Esophagus muscularis mucosa (tissue), 4 donors: ENCODE measurements at regions not wholly inside any gene's neighbourhood (a gene's known extent, or its start where the extent isn't known, plus 50 kb on each side); places are given as distances from the start of the nearest gene placed in this dataset.
A peak's percentile ranks its signal among the peaks of the same experiment; 100 is the strongest.

ENCODE experiments used
- DNase-seq: peaks from one replicate; pipeline ENCODE4 v3.0.0-alpha.2; 2017; ENCODE audit errors: extremely low spot score
- H3K27ac ChIP-seq, 4 donors: fragments of 200-600 bp; sonication (generic); replicated peaks in 1 of 4; 1 replicate in 3 of 4; 2 replicates in 1 of 4; pipeline ENCODE4 v1.5.1; 2016 to 2019; ENCODE audit warnings: mild to moderate bottlenecking in 1 of 4
- H3K27me3 ChIP-seq, 4 donors: fragments of 200-600 bp; sonication (generic); one replicate each; pipeline versions ENCODE4 v1.5.1 to v1.6.0; 2016 to 2019
- H3K36me3 ChIP-seq, 4 donors: fragments of 200-600 bp; sonication (generic); one replicate each; pipeline ENCODE4 v1.5.1; 2016 to 2019
- H3K4me1 ChIP-seq, 4 donors: fragments of 200-600 bp; sonication (generic); one replicate each; pipeline ENCODE4 v1.5.1; 2016 to 2019
- H3K4me3 ChIP-seq, 4 donors: fragments of 200-600 bp; sonication (generic); 1 replicate in 2 of 4; 2 replicates in 2 of 4; pipeline ENCODE4 v1.5.1; 2016 to 2019; ENCODE audit warnings: mild to moderate bottlenecking in 4 of 4, moderate library complexity in 1 of 4
- H3K9me3 ChIP-seq, 4 donors: fragments of 200-600 bp; sonication (generic); 1 replicate in 3 of 4; 2 replicates in 1 of 4; pipeline ENCODE4 v1.5.1; 2016 to 2019
- EP300 ChIP-seq: sonication (generic); formaldehyde crosslinking; IDR thresholded peaks from one replicate; pipeline ENCODE4 v1.6.1; 2017; ENCODE audit warnings: antibody characterized with exemption
- POLR2A ChIP-seq: fragments of 450-650 bp; IDR thresholded peaks from one replicate; pipeline ENCODE4 v1.6.1; 2017; ENCODE audit warnings: antibody characterized with exemption, moderate library complexity, mild to moderate bottlenecking, low read depth
- POLR2AphosphoS5 ChIP-seq, 2 donors: sonication (generic); formaldehyde crosslinking; IDR thresholded peaks; one replicate each; pipeline ENCODE4 v1.6.1; 2017; ENCODE audit warnings: antibody characterized with exemption in 2 of 2
- WGBS: methylation state at CpG from one replicate; pipeline ENCODE4 v1.1.5; 2018; 5-methylcytosine and 5-hydroxymethylcytosine counted together
- intact Hi-C: fragments of 100-400 bp; cut with DNase I; formaldehyde crosslinking; loops from one replicate; pipeline ENCODE4 v1.15.1; 2023
- TF ChIP-seq, protein P1 (sequence below), 3 experiments: fragments of 200-600 bp in 2 of 3; fragments of 450-650 bp in 1 of 3; sonication (generic) in 2 of 3; IDR thresholded peaks; one replicate each; pipeline ENCODE4 v1.5.1; 2017 to 2019; ENCODE audit warnings: antibody characterized with exemption in 3 of 3, mild to moderate bottlenecking in 2 of 3, moderate library complexity in 1 of 3

GRCh38 chr15:96115642-96116041 lies 214.9 kb upstream of the NR2F2 start:
- intact Hi-C loops = no loop called here
- TF ChIP-seq POLR2A (no peak), EP300 (no peak), POLR2AphosphoS5 (IDR thresholded peaks at IDR 0.05) (no peak)
- TF ChIP-seq, protein P1, sequence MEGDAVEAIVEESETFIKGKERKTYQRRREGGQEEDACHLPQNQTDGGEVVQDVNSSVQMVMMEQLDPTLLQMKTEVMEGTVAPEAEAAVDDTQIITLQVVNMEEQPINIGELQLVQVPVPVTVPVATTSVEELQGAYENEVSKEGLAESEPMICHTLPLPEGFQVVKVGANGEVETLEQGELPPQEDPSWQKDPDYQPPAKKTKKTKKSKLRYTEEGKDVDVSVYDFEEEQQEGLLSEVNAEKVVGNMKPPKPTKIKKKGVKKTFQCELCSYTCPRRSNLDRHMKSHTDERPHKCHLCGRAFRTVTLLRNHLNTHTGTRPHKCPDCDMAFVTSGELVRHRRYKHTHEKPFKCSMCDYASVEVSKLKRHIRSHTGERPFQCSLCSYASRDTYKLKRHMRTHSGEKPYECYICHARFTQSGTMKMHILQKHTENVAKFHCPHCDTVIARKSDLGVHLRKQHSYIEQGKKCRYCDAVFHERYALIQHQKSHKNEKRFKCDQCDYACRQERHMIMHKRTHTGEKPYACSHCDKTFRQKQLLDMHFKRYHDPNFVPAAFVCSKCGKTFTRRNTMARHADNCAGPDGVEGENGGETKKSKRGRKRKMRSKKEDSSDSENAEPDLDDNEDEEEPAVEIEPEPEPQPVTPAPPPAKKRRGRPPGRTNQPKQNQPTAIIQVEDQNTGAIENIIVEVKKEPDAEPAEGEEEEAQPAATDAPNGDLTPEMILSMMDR (IDR thresholded peaks at IDR 0.05) = no peak
- H3K36me3 ChIP-seq = no peaks in the 10 kb centered on the region

GRCh38 chr15:96117270-96117669 lies 213.2 kb upstream of the NR2F2 start:
- Histone ChIP-seq H3K27ac (no peak overlapping the region), H3K4me1 (peaks cover 0 to 5% (median 0%) of the 10 kb centered on the region in 4 donors), H3K36me3 (no peaks in the 10 kb centered on the region), H3K27me3 (no peaks in the 10 kb centered on the region), H3K4me3 (no peak overlapping the region), H3K9me3 (no peaks in the 10 kb centered on the region)
- intact Hi-C loops = no loop called here
- TF ChIP-seq EP300 (no peak), POLR2AphosphoS5 (IDR thresholded peaks at IDR 0.05) (no peak), POLR2A (no peak)
- TF ChIP-seq, protein P1 (IDR thresholded peaks at IDR 0.05) = no peak
- DNase-seq = no peak
- 90% methylated on average over 4 of the region's 4 CpGs for WGBS

More at GRCh38 chr15:96115642-96116041, 214.9 kb upstream of the NR2F2 start:
- DNase-seq = peak; percentile 45
- Histone ChIP-seq H3K27ac (no peak overlapping the region), H3K9me3 (no peaks in the 10 kb centered on the region), H3K4me3 (no peak overlapping the region), H3K27me3 (no peaks in the 10 kb centered on the region), H3K4me1 (peaks cover 0 to 5% (median 0%) of the 10 kb centered on the region in 4 donors)
- WGBS = 69% methylated on average over 2 of the region's 2 CpGs

GRCh38 chr15:96119734-96120133 lies 210.8 kb upstream of the NR2F2 start:
- no peak overlapping the region for H3K27ac ChIP-seq
- no peaks in the 10 kb centered on the region for H3K4me1 ChIP-seq
- H3K9me3 ChIP-seq = no peaks in the 10 kb centered on the region
- no peaks in the 10 kb centered on the region for H3K27me3 ChIP-seq
- H3K36me3 ChIP-seq = no peaks in the 10 kb centered on the region
- 91% methylated on average over 12 of the region's 12 CpGs for WGBS
- intact Hi-C loops = no loop called here
- H3K4me3 ChIP-seq = no peak overlapping the region
- TF ChIP-seq POLR2AphosphoS5 (IDR thresholded peaks at IDR 0.05) = no peak
- TF ChIP-seq, protein P1 (IDR thresholded peaks at IDR 0.05) = no peak
- no peak for TF ChIP-seq POLR2A
- no peak for TF ChIP-seq EP300
- peak; percentile 21 for DNase-seq

GRCh38 chr15:96121086-96121920 lies 209.2 kb upstream of the NR2F2 start:
- H3K4me3 ChIP-seq = no peak overlapping the region
- H3K27ac ChIP-seq = no peak overlapping the region
- 87% methylated on average over 12 of the region's 12 CpGs for WGBS
- no peaks in the 10 kb centered on the region for H3K9me3 ChIP-seq
- H3K27me3 ChIP-seq = no peaks in the 10 kb centered on the region
- TF ChIP-seq EP300 (no peak), POLR2AphosphoS5 (IDR thresholded peaks at IDR 0.05) (no peak), POLR2A (no peak)
- TF ChIP-seq, protein P1 (IDR thresholded peaks at IDR 0.05) = no peak
- intact Hi-C loops = no loop called here
- peak; percentile 45 for DNase-seq
- H3K4me1 ChIP-seq = no peaks in the 10 kb centered on the region
- H3K36me3 ChIP-seq = no peaks in the 10 kb centered on the region
